NCI-H345 treated with DMSO at 0.1 percent for 48 hours (cell line): ENCODE measurements at regions not wholly inside any gene's neighbourhood (a gene's known extent, or its start where the extent isn't known, plus 50 kb on each side); places are given as distances from the start of the nearest gene placed in this dataset.

Experiments used
- DNase-seq: peaks from one replicate; lab custom pipeline; 2025; ENCODE audit not compliant: unreplicated experiment; lab: John Stamatoyannopoulos, UW

DNA sequence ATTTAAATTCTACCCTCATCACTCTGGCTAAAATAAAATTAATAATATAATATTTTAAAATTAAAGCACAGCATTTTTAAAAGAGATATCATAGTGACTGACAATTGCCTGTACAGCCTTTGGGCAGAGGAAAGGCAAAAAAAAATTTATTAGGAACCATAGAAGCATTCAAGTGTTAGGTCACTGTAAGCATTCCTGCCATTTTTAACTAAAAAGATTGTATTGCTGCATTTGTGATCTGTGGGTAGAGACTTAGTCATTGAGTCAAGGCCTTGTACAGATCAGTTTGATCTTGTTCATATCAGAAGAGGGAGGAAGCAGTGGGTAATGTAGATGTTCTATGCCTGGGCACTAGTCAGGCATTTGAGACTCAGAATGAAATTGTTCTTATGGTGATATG, 109.9 kb downstream of the LYPLAL1 start:
- DNase-seq, result no peak

DNA sequence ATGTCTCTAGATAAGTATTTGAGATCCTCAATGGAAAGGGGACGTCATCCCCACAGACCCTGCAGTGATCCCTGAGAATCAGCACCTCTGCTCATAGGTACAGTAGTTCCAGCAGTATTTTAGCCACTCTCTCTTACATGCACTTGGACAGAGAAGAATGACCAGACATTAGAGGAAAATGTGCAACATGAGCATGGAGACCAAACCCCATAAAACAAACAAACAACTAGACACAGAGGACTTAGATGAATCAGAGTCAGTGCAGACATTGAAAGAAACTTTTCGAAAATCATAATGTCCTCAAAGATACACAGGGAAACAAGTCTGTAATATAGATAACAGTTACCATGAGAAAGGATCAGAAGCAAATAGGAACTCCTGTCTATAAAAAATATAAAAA, 108.2 kb downstream of the LYPLAL1 start:
- DNase-seq, result no peak

DNA sequence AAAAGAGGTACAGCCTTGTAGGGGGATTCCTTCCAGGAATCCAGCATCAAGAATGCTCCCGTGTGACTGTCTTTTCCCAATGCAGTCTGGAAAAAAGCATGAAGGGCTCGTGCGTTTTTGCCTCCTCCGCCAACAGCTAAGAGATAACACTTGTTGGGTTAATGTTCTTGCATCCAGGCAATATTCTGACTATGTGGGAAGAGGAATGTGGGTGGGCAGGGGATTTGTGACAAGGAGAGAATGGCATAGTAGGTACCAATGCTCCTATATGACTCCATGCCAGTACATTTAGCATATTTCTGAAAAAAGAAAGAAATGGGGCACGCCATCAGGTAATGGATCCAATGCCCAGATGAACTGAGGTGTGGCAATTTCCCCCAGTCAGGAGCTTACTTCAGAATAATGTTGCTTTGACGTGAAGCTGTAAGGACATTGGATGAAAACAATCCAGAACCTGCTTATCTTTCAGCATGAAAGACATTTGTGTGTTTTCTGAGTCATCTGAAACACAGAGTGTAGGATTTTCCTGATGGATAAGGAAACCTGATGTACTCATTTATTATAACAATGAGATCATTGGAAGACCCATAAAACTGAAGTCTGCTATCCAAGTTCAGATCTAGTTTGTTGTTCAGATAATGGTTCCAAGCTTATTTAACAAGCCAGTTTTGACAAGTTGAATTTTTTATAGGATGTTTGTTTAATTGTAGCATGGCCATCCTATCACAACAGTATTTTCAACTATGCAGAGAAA, 105.5 kb downstream of the LYPLAL1 start:
- no peak for DNase-seq

DNA sequence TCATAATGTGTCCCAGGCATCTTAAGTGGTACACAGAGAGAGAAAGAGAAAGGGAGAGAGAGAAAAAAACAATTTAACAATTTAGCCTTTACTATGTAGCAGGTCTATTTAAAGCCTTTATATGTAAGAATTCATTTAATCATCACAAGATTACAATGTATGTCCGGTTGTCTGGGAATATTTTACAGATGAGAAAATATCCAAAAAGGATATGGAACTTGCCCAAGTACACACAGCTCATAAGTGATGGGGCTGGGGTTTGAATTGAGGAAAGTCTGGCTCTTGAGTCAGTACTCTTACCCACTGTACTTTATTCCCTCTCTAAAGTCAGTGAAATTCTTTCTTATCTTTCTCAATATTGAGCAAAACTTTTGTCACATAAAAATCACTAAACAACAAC, 104.6 kb downstream of the LYPLAL1 start:
- DNase-seq, result no peak

DNA sequence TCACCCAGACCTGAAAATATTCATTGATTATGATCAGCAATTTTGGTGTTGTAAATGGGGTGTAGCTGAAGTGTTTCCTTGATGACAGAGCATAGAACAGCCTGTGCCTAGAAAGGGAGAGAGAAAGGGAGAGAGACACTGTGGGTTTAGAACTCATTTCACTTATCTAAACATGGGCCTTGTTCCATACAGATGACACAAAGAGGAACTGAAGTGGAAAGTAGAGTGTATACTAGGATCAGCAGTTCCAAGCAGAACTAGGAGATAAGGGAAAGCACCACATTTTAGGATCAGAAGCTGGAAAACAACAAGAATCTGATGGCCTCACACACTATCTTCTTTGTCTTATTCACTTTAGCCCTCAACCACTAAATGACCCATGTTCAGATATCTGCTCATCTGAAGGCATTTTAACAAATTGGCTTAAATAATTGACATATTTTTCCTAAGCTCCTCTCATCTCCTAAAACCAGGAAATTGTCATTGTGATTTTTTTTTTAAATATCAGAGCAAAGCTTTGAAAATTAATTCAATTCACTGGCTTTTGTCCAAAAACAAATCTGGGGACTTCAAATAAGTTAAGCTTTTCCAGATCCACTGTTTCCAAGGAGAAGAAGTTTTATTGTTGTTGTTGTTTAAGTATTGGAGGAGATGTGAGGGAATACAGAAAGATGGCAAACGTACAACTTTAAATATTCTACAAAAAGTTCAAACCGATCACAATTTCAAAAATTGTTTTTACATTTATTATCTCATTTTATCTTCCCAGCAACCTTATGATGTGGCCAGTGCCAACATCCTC, 103.8 kb downstream of the LYPLAL1 start:
- no peak for DNase-seq

DNA sequence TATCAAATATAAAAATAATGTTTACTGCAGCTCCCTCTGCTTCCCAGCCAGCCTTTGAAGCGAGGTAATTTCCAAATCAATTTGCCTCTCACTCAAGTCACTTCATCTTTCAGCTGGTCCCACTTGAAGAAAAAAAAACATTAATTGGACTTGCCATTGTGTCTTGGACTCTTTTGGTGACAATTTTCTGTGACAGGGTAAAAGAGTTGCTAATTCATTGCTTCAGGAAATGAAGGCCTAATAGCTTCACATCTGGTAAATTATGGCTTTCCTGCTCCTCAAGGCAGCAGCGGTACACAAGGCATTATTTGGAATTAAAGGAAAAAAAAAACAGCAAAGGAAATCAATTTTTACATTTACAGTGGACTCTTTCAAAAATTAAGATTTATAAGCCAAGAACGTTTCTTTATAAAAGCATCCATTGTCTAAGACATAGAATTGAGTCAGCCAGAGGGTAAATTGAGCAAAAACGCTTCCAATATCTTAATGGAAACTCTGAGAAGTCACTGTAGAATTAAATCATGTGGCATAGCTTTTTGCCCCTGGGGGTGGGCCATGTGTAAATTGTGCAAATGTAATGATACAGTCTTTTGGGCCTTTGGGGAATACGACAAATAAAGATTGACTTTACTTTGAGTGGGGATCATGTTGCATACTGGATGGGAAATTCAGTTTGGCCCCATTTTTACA, 102.5 kb downstream of the LYPLAL1 start:
- no peak for DNase-seq

DNA sequence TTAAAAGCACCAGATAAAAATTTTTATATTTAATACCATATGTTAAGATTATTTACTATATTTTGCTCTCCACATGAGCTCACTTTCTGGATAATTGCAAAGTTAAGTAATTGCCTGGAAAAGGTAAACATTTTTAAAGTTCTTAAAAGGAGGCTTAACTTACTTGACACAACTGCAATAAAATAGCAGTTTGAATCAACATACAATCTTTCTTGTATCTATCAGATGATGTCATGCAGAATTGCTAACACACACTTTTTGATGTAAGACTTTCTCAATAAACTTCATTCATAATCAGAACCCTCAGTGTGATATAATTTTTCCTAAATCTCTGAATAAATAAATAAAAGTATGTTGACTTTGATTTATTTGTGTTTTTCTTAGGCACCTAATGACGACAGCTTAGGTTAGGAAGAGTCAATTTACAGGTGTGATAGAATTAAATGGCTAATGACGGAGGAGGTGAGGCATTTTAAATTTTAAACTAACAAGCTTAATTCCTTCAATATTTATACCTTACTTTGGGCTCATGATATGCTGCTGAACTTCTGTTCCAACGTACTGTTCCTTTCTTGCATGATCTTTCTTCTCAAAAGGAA, 99.5 kb downstream of the LYPLAL1 start:
- DNase-seq, result no peak

DNA sequence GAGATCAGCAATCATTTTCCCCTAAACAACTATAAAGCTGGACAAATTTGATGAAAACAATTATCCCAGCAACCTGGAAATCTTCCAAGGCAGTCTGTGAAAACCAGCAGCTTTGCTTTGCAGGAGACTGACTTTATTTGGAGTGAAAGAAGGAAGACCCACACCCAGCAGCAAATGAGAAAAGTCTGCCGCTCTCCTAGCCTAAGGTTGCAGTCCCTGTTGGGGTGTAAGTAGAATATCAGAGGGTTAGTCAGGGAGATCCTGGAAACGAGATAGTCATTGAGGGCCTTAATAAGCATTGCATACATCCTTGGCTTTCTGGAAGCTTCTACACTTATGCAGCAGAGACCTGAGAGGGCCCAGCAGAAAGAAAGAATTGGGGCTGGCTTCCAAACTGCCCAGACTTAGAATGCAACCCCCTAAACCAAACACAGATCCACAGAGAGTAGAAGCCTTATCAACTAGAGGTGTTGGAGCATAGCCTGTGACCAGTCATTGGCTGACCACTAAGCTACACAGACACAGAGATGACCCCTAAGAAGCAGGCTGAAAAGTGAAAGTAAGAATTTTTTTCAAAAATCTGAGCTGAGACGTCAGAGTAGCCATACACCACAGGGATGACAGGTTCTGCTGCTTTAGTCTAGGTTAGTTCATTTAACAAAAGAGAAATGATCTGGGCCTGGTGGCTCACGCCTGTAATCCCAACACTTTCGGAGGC, 98.3 kb downstream of the LYPLAL1 start:
- no peak for DNase-seq

DNA sequence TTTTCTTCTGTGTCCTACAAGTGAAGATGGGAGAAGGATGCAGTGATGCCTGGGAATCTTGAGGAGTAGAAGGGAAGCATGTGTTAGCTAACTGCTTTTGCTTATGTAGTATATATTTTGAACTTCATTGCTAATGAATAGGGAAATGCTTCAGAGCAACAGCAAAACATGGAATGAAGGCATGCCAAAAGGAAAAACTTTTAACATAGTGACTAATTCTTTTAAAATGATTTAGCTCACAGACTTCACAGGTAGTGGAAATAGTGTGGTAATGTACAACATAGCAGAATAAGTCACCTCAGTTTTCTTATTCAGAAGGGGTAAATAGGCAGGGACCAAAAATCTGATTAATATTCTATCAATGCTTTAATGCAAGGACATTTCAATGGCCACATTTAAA, 95.5 kb downstream of the LYPLAL1 start:
- no peak for DNase-seq

DNA sequence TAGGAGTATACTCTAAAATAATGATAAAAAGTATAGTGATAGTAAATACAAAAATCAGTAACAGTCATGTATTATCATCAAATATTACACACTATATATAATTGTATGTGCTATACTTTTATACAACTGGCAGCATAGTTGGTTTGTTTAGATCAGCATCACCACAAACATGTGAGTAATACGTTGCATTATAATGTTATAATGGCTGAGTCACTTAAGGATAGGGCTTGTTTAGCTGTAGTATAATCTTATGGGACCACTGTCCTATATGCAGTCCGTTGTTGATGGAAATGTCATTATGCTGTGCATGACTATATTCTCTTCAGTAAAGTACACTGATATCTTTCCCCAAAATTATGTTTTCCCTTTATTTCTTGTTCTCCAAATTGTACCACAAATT, 92.8 kb downstream of the LYPLAL1 start:
- no peak for DNase-seq

DNA sequence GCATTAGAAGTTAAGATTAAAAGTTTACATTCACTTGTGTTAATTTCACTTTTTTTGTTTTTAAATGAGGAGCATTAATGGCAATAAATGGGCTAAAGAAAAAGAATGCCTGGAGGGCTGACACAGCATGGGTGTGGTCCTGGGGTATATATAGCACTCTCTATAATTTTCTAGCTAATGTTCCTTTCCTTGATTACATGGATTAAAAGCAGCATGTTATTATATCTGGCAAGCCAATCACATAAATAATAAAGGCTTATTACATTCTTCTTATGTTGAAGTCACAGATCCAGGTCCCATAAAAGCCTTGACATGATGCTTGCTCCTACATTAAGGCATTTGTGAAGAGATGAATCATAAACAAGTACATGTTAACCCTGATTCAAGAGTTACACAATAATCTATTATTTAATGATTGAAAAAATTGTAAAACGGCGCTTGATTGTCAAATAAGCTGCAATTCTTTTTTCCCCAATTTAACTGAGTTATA, 91.4 kb downstream of the LYPLAL1 start:
- no peak for DNase-seq

DNA sequence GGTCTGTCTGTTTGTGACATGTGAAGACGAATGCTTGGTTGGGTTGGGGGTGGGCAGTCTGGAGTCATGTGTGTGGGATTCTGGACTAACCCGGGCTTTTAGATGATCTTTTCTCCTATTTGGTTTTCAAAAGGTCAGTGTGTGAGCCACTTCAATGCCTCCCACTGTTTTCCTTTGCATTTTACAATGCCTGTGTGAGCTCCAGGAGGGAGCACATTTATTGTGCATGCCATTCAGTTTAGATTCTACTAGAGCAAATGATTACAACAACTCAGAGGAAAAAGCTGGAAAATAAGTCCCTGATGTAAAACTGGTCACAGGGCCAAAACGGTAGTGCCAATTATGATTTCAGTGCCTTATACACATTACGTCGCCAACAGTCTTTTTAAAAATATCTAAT, 90.9 kb downstream of the LYPLAL1 start:
- peak; percentile 9 for DNase-seq
